Liver (tissue), 8 donors: ENCODE measurements at regions not wholly inside any gene's neighbourhood (a gene's known extent, or its start where the extent isn't known, plus 50 kb on each side); places are given as distances from the start of the nearest gene placed in this dataset.

Experiments used
- DNase-seq: peaks from one replicate; pipeline ENCODE4 v3.0.0-alpha.2; 2017; ENCODE audit warnings: low spot score
- H3K27ac ChIP-seq, 2 donors: one replicate each; pipeline ENCODE4 v1.7.0; 2013; ENCODE audit warnings: inconsistent platforms in 2 of 2, low read length in 2 of 2, control low read depth in 1 of 2, low read depth in 1 of 2, mild to moderate bottlenecking in 1 of 2
- H3K27me3 ChIP-seq, 4 donors: one replicate each; pipeline versions ENCODE4 v1.6.1 to v1.7.0; 2013; ENCODE audit warnings: low read length in 3 of 4, inconsistent platforms in 1 of 4, mild to moderate bottlenecking in 1 of 4, moderate library complexity in 1 of 4; ENCODE audit not compliant: control insufficient read depth in 4 of 4, insufficient read depth in 4 of 4
- H3K36me3 ChIP-seq, 4 donors: one replicate each; pipeline versions ENCODE4 v1.6.1 to v1.7.0; 2013; ENCODE audit warnings: low read length in 3 of 4, mild to moderate bottlenecking in 3 of 4, low read depth in 1 of 4, moderate library complexity in 1 of 4; ENCODE audit not compliant: control insufficient read depth in 4 of 4, insufficient read depth in 3 of 4
- H3K4me1 ChIP-seq, 4 donors: one replicate each; pipeline versions ENCODE4 v1.6.1 to v1.7.0; 2013; ENCODE audit warnings: low read length in 3 of 4, mild to moderate bottlenecking in 3 of 4, moderate library complexity in 1 of 4; ENCODE audit not compliant: control insufficient read depth in 4 of 4, insufficient read depth in 4 of 4
- H3K4me3 ChIP-seq, 3 donors: one replicate each; pipeline versions ENCODE4 v1.6.1 to v1.7.0; 2013; ENCODE audit warnings: low read length in 3 of 3, control low read depth in 1 of 3, low read depth in 1 of 3, mild to moderate bottlenecking in 1 of 3
- H3K9ac ChIP-seq, 2 donors: one replicate each; pipeline ENCODE4 v1.7.0; 2013; ENCODE audit warnings: low read length in 2 of 2, mild to moderate bottlenecking in 2 of 2, moderate library complexity in 2 of 2, control low read depth in 1 of 2, low read depth in 1 of 2
- H3K9me3 ChIP-seq, 4 donors: one replicate each; pipeline versions ENCODE4 v1.6.1 to v1.7.0; 2013; ENCODE audit warnings: low read length in 3 of 4; ENCODE audit not compliant: control insufficient read depth in 4 of 4
- CTCF ChIP-seq: fragments of 150-350 bp; IDR thresholded peaks from 2 replicates; pipeline ENCODE4 v1.5.1; 2017; ENCODE audit warnings: improper control_type of control experiment, low read depth, low read length; ENCODE audit not compliant: missing input control
- EGR1 ChIP-seq, 2 donors: IDR thresholded peaks; 2 replicates each; pipeline ENCODE4 v1.6.1; 2016 to 2018; ENCODE audit warnings: antibody characterized with exemption in 2 of 2, low read depth in 2 of 2
- FOXA1 ChIP-seq: IDR thresholded peaks from 2 replicates; pipeline ENCODE4 v1.6.1; 2016; ENCODE audit warnings: antibody characterized with exemption
- FOXA2 ChIP-seq: IDR thresholded peaks from 2 replicates; pipeline ENCODE4 v1.6.1; 2016; ENCODE audit warnings: antibody characterized with exemption
- GABPA ChIP-seq, 2 donors: IDR thresholded peaks in 1 of 2; conservative IDR thresholded peaks in 1 of 2; 2 replicates each; pipeline ENCODE4 v1.6.1; 2016; ENCODE audit warnings: antibody characterized with exemption in 2 of 2, mild to moderate bottlenecking in 1 of 2, moderate library complexity in 1 of 2
- HNF4A ChIP-seq, 2 donors: conservative IDR thresholded peaks; 2 replicates each; pipeline ENCODE4 v1.6.1; 2016; ENCODE audit warnings: antibody characterized with exemption in 2 of 2, mild to moderate bottlenecking in 2 of 2
- HNF4G ChIP-seq: IDR thresholded peaks from 2 replicates; pipeline ENCODE4 v1.6.1; 2016; ENCODE audit warnings: antibody characterized with exemption
- MAX ChIP-seq: IDR thresholded peaks from 2 replicates; pipeline ENCODE4 v1.6.1; 2016; ENCODE audit warnings: antibody characterized with exemption
- RAD21 ChIP-seq, 2 donors: IDR thresholded peaks; 2 replicates each; pipeline ENCODE4 v1.6.1; 2016; ENCODE audit warnings: antibody characterized with exemption in 2 of 2, mild to moderate bottlenecking in 2 of 2
- RXRA ChIP-seq, 2 donors: IDR thresholded peaks; 2 replicates each; pipeline ENCODE4 v1.6.1; 2017 to 2018; ENCODE audit warnings: antibody characterized with exemption in 2 of 2, mild to moderate bottlenecking in 1 of 2
- SP1 ChIP-seq: IDR thresholded peaks from 2 replicates; pipeline ENCODE4 v1.6.1; 2018; ENCODE audit warnings: antibody characterized with exemption, mild to moderate bottlenecking
- WGBS: extraction: QIAGEN DNeasy Blood & Tissue Kit; methylation state at CpG from one replicate; pipeline ENCODE4 v1.1.7; 2013; 5-methylcytosine and 5-hydroxymethylcytosine counted together
- TF ChIP-seq, protein P1 (sequence below): IDR thresholded peaks from 2 replicates; pipeline ENCODE4 v1.6.1; 2016; ENCODE audit warnings: antibody characterized with exemption
- TF ChIP-seq, protein P2 (sequence below): IDR thresholded peaks from 2 replicates; pipeline ENCODE4 v1.6.1; 2016; ENCODE audit warnings: antibody characterized with exemption, mild to moderate bottlenecking
- TF ChIP-seq, protein P3 (sequence below): IDR thresholded peaks from 2 replicates; pipeline ENCODE4 v1.6.1; 2016; ENCODE audit warnings: antibody characterized with exemption
- donor health status: healthy.
- donor health status: healthy.
- donor health status: healthy.
- donor health status: healthy.
- donor health status: healthy.

DNA sequence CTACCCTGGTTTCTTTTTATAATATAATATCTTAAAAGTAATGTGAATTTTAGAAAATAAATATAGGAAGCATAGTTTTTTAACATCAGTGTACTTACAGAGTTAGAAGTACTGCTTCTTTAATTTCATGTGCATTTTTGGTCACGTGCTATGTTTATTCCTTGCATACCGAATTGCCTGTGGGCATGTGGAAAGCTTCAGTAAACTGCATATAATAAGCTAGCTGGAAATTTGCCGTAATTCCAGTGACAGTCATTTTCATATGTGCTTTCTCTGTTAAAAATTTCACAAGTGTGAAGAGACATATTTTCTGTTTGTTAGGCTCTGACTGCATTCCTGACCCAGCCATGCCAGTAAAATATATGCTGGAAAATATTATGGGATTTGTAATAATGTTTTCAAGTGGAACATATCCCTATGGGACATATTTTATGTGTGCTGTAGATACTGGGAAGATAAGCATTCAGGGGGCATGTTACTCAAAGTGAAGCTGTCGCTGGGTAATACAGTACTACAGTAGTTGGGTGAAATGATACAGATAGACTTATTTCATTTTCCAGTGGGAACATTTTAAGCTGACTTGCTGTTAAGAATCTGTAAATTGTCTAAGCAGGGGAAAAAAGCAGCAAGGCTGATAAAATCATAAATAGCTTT is 616.7 kb downstream of the FRK start (continued):
- TF ChIP-seq, protein P1, sequence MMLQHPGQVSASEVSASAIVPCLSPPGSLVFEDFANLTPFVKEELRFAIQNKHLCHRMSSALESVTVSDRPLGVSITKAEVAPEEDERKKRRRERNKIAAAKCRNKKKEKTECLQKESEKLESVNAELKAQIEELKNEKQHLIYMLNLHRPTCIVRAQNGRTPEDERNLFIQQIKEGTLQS = no peak

- no peak overlapping the region for H3K4me3 ChIP-seq
- H3K27ac ChIP-seq = no peak overlapping the region
- no peak for DNase-seq
- no peaks in the 10 kb centered on the region for H3K27me3 ChIP-seq
- H3K9me3 ChIP-seq = no peaks in the 10 kb centered on the region
- WGBS = 75% methylated on average over 2 of the region's 2 CpGs
- no peak overlapping the region for H3K9ac ChIP-seq
- TF ChIP-seq RXRA (IDR thresholded peaks at IDR 0.05) (no peak), EGR1 (IDR thresholded peaks at IDR 0.05; ENCODE audit: low read depth in 2 of 2) (no peak), FOXA1 (no peak), MAX (no peak), CTCF (no peak), GABPA (IDR thresholded peaks at IDR 0.05 in 1 of 2, conservative IDR thresholded peaks at IDR 0.05 in 1 of 2) (no peak), HNF4A (conservative IDR thresholded peaks at IDR 0.05) (no peak), HNF4G (no peak), SP1 (no peak), FOXA2 (no peak)
- TF ChIP-seq, protein P2, sequence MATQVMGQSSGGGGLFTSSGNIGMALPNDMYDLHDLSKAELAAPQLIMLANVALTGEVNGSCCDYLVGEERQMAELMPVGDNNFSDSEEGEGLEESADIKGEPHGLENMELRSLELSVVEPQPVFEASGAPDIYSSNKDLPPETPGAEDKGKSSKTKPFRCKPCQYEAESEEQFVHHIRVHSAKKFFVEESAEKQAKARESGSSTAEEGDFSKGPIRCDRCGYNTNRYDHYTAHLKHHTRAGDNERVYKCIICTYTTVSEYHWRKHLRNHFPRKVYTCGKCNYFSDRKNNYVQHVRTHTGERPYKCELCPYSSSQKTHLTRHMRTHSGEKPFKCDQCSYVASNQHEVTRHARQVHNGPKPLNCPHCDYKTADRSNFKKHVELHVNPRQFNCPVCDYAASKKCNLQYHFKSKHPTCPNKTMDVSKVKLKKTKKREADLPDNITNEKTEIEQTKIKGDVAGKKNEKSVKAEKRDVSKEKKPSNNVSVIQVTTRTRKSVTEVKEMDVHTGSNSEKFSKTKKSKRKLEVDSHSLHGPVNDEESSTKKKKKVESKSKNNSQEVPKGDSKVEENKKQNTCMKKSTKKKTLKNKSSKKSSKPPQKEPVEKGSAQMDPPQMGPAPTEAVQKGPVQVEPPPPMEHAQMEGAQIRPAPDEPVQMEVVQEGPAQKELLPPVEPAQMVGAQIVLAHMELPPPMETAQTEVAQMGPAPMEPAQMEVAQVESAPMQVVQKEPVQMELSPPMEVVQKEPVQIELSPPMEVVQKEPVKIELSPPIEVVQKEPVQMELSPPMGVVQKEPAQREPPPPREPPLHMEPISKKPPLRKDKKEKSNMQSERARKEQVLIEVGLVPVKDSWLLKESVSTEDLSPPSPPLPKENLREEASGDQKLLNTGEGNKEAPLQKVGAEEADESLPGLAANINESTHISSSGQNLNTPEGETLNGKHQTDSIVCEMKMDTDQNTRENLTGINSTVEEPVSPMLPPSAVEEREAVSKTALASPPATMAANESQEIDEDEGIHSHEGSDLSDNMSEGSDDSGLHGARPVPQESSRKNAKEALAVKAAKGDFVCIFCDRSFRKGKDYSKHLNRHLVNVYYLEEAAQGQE = no peak
- H3K36me3 ChIP-seq = no peaks in the 10 kb centered on the region
- no peaks in the 10 kb centered on the region for H3K4me1 ChIP-seq
These were observed 618.4 kb downstream of the FRK start for GRCh38 chr6:115442323-115442722.

DNA sequence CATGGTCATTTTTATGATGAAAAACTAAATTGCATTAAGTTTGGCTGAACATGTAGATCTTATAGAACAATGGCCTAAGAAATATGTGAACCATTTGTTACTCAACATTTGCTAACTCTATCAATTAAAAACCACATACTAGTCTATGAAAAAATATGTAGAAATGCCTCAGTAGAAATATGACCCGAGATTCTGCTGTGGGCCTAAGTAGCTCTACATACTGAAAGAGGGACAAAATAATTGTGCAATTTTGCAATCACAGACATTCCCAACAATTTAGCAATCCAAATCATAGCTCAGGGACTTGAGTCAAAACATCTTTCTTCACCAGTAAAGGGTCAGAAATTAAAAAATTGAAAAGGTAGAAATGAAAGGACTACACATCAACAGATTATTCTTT is 619.0 kb downstream of the FRK start:
- no peaks in the 10 kb centered on the region for H3K9me3 ChIP-seq
- no peak overlapping the region for H3K27ac ChIP-seq
- no peaks in the 10 kb centered on the region for H3K36me3 ChIP-seq
- TF ChIP-seq RXRA (IDR thresholded peaks at IDR 0.05) = no peak
- no peak for TF ChIP-seq RAD21 (IDR thresholded peaks at IDR 0.05)
- no peak for TF ChIP-seq FOXA2
- TF ChIP-seq FOXA1 = no peak
- TF ChIP-seq, protein P3, sequence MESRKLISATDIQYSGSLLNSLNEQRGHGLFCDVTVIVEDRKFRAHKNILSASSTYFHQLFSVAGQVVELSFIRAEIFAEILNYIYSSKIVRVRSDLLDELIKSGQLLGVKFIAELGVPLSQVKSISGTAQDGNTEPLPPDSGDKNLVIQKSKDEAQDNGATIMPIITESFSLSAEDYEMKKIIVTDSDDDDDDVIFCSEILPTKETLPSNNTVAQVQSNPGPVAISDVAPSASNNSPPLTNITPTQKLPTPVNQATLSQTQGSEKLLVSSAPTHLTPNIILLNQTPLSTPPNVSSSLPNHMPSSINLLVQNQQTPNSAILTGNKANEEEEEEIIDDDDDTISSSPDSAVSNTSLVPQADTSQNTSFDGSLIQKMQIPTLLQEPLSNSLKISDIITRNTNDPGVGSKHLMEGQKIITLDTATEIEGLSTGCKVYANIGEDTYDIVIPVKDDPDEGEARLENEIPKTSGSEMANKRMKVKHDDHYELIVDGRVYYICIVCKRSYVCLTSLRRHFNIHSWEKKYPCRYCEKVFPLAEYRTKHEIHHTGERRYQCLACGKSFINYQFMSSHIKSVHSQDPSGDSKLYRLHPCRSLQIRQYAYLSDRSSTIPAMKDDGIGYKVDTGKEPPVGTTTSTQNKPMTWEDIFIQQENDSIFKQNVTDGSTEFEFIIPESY = no peak
- no peaks in the 10 kb centered on the region for H3K4me1 ChIP-seq
- no peaks in the 10 kb centered on the region for H3K27me3 ChIP-seq
- H3K4me3 ChIP-seq = no peak overlapping the region
- H3K9ac ChIP-seq = no peak overlapping the region
- no peak for DNase-seq
- WGBS = 80% methylated on average over 1 of the region's 1 CpG
